ENCODE measurements at regions not wholly inside any gene's neighbourhood (a gene's known extent, or its start where the extent isn't known, plus 50 kb on each side); places are given as distances from the start of the nearest gene placed in this dataset.

DNA sequence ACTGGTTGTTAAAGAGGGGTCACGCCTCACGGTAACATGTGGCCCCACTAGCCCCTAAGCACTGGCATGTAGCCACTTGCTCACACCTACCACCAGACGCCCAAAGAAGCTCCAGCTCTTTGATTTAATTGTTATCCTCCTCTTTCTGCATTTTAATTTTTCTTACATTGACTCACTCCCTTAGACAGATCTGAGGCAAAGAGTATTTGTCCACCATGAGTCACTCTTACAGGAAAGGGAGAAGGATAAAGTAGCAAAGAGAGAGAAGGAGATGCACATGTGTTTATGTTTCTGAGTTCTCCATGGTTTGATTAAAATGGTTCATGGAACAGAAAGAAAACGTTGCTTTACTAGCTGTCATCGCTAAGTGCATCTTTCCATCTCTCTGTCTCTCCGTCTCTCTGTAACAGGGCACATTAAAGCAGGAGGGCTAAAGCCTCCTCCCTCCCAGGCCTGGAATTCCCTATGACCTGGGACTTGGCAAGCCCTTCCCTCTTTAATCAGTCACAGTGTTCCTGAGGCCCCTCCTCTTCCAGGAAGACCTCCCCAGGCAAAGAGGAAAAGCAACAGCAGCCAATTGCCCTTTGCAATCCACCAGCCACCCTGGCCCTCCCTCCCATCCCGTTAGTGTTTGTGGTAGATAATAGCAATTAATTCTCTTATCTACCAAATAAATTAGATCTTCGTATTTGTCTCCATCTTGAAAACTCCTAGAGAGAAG lies 112.8 kb upstream of the TSHZ2 start:
- no peak for FAIRE-seq

DNA sequence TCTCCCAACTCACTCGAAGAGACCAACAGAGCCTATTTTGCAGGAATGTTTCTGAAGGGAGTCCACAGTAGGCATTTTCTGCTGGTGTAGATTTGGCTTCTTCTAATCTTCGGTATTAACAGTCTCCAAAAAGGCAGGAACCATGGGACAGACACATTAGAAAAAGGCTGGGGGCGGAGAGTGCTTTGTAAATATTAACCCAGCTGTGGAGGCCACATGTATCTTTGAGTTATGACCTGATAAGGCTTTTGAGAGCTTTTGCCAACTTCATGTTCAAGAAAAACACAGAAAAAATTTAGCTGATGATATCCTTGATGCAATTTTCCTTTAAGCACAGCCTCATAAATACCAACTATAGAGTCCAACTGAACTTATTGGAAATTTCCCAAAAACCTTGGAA lies 119.4 kb upstream of the TSHZ2 start:
- FAIRE-seq: no peak

GRCh38 chr20:52847731-52848359 lies 124.3 kb upstream of the TSHZ2 start:
- FAIRE-seq: no peak

DNA sequence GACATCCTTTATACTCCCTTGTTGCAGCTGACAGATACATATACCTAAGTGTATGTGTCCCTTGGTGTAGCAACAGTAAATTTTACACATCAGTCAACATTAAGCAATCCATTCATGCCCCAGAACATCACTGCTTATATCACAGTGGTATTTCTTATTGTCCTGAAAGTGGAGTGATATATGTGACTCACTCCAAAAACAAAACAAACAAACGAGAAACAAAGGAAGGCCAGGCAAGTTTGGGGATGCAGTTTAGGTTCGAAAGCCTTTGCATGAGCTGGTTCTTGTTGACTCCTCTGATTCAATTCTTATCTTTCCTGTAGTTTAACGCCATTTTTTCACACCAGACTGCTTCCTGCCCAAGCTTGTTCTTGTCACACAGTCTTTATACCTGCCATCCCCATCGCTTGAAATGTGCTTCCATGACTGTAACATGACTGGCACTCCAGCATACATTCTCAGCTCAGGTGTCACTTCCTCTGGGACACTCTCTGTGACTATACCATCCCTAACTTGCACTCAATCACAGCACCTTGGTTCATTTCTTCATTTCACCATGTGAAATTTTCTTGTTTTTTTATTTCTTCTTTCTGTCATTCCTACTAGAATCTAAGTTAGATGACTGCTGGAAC lies 125.0 kb upstream of the TSHZ2 start:
- no peak for FAIRE-seq

DNA sequence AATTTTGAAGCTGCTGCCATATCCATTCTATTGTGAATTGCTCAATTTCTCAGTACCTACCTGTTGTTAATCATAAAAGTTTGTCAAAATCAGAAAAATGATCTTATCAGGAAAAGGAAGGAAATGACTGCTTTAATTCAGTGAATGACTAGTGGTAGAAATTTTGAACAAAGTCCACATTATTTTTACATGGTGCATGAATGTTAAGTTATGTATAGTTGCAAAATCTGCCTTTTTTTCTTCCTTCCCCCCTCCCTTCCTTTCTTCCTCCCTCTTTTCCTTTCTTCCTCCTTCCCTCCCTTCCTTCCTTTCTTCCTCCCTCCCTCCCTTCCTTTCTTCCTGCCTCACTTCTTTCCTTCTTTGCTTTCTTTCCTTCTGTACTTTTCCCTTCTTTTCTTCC lies 127.1 kb upstream of the TSHZ2 start:
- FAIRE-seq: no peak

DNA sequence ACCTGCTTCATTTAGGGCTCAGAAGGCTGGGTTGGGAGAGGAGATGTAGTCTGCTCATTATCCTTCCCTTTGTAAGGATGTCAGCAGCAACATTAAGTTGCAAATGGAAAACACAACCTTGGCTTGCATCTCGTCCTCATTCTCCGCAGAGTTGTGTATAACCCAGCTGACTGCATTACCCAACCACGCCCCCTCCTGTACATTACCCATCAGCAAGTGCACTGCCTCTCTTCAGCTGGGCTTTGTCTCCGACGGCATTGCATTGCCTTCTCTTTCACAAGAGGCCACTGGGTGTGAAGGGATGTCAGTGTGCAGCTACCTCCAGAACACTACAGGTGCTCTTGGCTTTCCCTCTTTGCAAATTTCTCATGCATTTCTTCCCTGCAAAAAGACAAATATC lies 128.7 kb upstream of the TSHZ2 start:
- FAIRE-seq: no peak

- no peak for FAIRE-seq
Measured at GRCh38 chr20:52841003-52841402, 131.2 kb upstream of the TSHZ2 start.

- no peak for FAIRE-seq
Measured at GRCh38 chr20:52840041-52840440, 132.1 kb upstream of the TSHZ2 start.

- no peak for FAIRE-seq
Measured at GRCh38 chr20:52838510-52839241, 133.5 kb upstream of the TSHZ2 start.

DNA sequence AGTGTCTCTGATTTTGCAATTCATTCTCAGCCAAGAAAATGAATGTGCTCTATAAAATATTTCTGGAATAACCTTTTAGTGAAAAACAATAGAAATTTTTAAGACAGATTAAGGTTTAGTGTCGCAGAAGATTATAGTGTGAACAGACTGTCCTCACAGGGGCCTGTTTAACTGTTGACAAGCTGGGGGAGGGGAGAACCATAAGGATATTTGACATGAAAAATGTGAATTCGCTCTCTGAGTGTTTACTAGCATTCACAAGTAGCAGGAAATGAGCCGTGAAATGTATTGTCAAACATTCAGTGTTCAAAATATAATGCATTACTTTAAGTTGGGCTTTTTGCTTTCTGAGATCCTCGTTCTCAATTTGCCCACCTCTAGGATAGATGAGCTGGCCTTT lies 134.8 kb upstream of the TSHZ2 start:
- no peak for FAIRE-seq

GRCh38 chr20:52833901-52834300 lies 138.3 kb upstream of the TSHZ2 start:
- FAIRE-seq: no peak

- no peak for FAIRE-seq
Measured at GRCh38 chr20:52832151-52832774, 139.9 kb upstream of the TSHZ2 start.

- FAIRE-seq: no peak
Measured at GRCh38 chr20:52830598-52830997, 141.6 kb upstream of the TSHZ2 start.

- no peak for FAIRE-seq
Measured at GRCh38 chr20:52829111-52829510, 143.0 kb upstream of the TSHZ2 start.

GRCh38 chr20:52828199-52828598 lies 144.0 kb upstream of the TSHZ2 start:
- FAIRE-seq: no peak

DNA sequence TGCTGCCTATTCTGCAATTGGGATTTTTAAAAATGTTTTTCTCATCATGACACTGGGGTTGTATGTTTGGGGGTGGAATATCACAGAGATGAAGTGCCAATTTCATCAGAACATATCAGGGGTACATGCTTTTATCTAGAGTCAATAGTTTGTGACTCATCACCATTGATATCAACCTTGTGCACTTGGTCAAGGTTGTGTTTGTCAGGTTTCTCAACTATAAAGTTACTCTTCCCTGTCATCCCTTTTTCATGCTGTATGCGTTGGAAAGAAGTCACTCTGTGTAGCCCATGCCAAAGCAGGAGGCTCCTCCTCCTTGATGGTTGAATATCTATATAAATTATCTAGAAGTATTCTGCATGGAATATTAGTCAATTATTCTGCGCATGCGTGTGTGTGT lies 145.4 kb upstream of the TSHZ2 start:
- FAIRE-seq: no peak

DNA sequence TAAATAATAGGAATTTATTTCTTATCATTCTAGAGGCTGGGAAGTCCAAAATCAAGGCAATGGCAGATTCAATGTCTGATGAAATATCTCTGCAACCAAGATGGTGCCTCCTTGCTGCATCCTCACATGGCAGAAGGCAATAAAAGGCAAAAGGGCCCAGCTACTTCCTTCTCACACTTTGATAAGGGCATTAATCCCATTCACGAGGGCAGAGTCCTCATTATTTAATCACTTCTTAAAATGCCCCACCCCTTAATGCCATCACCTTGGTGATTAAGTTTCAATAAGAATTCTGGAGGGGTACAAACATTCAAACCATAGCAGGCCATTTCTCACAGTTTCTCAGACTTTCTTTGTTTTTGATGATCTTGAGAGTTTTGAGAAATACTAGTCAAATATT lies 145.8 kb upstream of the TSHZ2 start:
- FAIRE-seq: no peak

- FAIRE-seq: no peak
Measured at GRCh38 chr20:52824494-52825216, 147.5 kb upstream of the TSHZ2 start.

- FAIRE-seq: no peak
Measured at GRCh38 chr20:52823303-52823702, 148.9 kb upstream of the TSHZ2 start.

DNA sequence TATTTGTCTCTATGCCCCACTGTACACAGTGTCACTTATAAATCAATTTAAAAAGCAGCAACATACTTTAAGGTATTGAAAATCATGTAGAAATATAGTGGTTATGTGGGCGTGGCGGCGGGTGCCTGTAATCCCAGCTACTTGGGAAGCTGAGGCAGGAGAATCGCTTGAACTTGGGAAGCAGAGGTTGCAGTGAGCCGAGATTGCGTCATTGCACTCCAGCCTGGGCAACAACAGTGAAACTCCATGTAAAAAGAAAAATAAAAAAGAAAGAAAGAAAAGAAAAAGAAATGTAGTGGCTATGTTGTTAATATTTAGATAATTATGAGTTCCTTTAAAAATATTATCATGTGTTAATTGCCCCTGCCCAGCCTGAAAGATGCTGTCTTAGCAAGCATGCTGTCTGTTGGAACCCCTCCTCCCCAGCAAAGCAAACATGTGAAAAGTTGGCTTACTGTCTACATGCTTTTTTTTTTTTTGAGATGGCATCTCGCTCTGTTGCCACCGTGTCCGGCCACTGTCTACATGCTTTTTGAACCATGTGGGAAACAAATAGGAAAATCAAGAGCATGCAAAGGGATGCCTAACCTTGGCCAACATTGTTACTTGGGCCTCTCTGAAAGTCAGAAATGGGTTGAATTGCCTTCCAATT lies 151.4 kb upstream of the TSHZ2 start:
- FAIRE-seq: no peak

DNA sequence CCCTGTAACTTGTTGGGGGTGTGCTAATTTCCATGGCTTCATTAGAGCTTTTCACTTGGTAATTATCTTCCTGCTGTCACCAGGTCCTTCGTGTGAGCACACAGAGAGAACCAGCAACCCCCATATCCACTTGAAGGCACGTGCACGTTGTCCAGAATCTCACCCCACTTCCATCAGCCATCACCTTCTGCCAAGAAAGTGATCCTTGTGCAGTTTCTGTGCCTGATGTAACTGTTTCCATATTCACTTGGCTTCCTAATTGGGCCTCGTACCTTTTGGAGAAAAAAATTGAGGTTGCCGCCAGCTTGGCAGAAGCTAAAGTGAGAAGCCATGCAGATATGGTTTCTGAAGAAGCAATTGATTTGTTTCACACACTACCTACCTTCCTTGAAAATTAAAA lies 153.7 kb upstream of the TSHZ2 start:
- FAIRE-seq: no peak

DNA sequence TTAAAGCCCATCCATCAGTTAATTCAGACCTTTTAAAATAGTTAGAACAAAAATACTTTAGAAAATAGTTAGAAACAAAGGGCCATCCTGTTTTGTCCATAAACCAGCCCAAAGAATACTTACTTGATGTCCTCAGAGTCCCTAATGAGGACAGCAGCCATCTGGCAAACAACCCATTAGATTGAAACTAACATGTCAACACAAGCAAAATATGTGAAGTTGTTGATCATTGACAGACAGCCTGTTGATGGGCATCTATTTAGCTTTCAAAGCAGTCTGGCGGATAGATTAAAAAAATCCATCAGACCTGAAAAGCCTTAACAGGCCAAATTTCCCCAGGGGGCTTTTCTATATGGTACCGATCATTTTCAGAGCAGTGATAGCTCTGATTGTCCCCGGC lies 154.2 kb upstream of the TSHZ2 start:
- FAIRE-seq: no peak

Data from islet of Langerhans (tissue), 1 donor.